Right ventricle myocardium superior (tissue), 1 donor: ENCODE measurements at regions not wholly inside any gene's neighbourhood (a gene's known extent, or its start where the extent isn't known, plus 50 kb on each side); places are given as distances from the start of the nearest gene placed in this dataset.

Experiments used
- ATAC-seq: fragments of 200-7000 bp; cut with Tn5 transposase; one replicate; pipeline ENCODE4 v1.9.1; 2020; ENCODE audit warnings: mild to moderate bottlenecking; ENCODE audit not compliant: poor library complexity
- DNase-seq: peaks from one replicate; pipeline ENCODE4 v3.0.0-alpha.2; 2020
- intact Hi-C: fragments of 100-400 bp; cut with DNase I; formaldehyde crosslinking; loops from one replicate; pipeline ENCODE4 v1.11.2; 2022
- donor health status: DM: no; HTN: yes; CAD: no; lungs with severe emphysema.

DNA sequence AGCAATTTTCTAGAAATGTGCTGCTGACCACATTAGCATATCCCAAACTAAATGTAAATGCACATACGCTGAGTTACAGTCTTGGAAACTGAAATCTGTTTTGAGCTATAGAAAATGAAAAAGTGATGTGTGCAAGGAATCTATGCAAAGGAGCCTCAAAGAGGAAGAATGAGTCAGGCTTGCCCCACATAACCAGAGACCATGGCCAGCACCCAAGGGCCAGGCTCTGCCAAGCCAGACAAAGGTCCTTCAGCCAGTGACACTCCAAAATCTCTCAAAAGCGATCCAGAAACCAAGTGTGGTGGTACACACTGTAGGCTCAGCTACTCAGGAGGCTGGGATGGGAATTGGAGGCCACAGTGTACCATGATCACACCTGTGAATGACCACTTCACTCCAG, 195.2 kb downstream of the TOMM20 start:
- peak; percentile 75 for ATAC-seq
- peak; percentile 81 for DNase-seq
- intact Hi-C loops: no loop called here

DNA sequence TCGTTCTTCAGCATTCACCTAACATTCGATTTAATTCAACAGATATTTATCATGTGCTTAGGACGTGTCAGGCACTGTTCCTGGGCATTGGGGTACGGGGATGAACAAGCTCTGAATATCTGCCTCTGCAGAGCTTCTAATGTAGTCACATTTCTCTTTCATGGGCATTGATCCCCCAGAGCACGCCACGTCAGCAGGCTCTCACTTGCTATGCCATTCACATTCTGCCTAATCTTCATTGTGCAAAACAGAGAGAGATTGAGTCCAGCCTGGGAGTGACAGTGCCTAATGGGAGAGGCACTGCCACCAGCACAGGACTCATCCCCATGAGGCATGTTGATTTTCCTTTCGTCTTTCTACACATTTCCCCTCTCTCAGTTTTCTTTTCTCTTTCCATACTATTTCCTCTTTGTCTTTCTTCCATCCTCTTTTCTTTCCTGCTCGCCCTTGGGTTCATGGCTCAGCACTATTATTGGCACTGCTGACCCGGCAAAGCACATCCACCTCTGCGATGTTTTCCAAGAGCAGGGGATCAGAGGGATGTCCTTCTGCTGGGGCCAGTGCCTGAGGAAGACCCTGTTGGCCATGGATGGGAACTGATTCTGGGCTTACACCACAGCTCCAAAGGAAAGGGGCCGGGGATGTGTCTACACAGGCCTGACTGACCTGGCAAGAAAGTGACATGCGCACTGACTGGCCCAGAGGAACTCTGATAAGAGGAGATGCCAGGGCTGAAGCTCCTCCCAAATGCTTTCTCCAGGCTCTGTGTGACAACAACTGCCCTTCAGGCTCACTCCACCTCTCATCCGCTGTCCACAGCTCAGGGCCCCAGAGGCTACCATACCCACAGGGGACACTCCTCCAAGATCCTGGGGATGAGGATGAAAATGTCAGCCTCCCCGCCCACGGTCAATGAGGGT, 195.9 kb downstream of the TOMM20 start:
- ATAC-seq: peak; percentile 82
- intact Hi-C loops: no loop called here
- DNase-seq: peak; percentile 60

DNA sequence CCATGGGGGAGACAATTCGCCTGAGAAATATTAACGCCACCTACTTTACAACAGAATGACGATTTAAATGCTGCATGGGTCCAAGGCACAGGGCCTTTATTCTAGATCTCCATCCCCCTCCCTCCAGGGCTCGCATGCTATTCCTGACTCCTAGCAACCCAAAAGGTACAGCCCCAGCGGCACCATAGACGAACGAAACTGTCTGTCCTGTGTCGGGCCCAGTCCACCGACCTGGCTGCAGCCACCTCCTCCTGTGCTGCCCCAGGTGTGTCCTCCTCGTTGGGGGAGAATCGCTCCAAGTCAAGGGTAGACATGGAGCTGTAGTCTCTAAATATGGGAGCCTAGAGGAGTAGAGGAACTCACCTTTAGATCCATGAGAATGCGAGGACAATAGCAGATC, 196.5 kb downstream of the TOMM20 start:
- DNase-seq (no peak), ATAC-seq (no peak)
- intact Hi-C loops: no loop called here

DNA sequence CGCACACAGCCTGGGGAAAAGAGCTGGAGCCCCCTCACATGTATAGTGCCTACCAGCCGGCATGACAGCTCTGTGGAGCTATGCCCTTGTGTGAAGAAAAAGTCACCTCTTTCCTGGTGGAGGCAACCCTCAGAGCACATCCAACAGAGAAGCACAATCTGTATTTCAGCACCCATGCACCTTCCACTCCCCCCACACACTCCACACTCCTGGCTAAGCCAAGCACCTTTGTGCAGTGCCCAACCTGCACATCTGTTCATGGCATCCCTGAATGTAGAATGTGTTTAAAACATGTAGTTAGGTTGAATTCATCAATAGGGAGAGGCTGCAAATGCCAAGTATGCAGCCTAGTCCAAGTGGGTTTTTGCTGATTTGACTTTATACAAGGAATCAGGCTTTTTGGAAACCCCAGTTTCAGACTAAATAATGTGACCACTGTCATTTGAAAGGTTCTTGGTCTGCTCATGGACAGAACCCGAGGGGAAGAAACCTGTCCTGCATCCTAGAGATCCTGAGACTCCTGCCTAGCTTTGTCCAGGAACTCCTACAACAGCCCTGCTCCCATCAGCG, 197.1 kb downstream of the TOMM20 start:
- ATAC-seq (no peak), DNase-seq (no peak)
- intact Hi-C loops: no loop called here

DNA sequence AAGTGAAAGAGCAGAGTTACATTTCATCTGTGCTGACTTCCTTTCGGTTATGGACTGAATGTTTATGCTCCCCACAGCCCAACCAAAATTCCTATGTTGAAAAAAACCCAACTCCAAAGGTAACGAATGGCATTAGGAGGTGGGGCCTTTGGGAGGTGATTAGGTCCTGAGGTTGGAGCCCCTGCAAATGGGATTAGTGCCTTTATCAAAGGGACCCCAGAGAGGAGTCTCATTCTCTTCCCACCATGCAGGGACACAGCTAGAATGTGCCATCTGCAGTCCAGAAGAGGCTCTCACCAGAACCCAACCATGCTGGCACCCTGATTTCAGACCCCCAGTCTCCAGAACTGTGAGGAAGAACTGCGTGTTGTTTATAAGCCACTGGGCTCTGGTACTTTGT, 199.3 kb downstream of the TOMM20 start:
- ATAC-seq (no peak), DNase-seq (no peak)
- intact Hi-C loops: no loop called here

DNA sequence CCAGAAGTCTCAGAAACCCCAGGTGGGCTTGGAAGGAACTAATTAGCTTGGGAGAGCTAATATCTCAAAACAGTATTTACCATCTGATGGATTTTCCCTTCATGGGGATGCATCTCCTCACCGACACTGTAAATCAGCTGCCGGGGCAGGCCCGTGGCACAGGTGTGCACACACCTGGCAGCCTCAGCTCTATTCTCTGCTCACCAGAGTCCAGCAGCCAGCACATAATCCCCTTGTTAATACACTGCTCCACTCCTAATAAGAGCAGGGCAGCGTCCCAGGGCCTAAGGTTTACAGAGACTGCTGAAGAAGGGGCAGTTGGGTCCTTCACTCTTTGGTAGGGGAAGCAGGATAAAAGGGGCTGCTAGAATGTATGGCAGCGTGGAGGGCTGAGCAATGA, 200.0 kb downstream of the TOMM20 start:
- DNase-seq: no peak
- intact Hi-C loops: no loop called here
- no peak for ATAC-seq

DNA sequence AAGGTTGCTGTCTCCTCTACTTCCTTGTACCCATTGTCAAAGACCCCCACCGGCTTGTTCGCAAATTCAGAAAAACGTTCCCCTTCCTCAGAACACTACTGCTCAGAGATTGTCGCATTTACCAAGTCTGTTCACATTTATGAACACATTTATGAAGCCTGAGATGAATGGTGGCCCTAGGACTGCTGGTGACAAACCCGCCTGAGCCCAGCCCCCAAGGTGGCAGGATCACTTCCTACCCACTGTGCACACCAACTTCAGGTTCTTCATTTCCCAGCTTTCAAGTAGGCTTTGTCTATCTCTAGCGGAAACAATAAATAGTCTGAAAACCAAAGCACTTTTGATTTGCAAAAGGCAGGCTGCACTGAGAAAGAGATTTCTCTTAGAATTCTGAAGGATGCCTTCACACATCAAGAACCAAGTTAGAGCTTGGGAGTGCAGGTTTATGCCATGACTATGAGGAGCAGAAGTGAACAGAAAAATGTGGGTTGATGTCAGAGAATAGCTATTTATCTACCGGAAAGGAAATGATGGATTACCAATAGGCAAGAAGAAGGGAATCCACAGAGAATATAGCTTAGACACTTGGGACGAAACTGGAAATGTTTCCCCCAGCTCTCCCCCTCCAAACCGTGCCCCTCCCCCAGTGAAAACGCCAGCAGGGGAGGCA, 200.5 kb downstream of the TOMM20 start:
- intact Hi-C loops: no loop called here
- DNase-seq (no peak), ATAC-seq (no peak)

DNA sequence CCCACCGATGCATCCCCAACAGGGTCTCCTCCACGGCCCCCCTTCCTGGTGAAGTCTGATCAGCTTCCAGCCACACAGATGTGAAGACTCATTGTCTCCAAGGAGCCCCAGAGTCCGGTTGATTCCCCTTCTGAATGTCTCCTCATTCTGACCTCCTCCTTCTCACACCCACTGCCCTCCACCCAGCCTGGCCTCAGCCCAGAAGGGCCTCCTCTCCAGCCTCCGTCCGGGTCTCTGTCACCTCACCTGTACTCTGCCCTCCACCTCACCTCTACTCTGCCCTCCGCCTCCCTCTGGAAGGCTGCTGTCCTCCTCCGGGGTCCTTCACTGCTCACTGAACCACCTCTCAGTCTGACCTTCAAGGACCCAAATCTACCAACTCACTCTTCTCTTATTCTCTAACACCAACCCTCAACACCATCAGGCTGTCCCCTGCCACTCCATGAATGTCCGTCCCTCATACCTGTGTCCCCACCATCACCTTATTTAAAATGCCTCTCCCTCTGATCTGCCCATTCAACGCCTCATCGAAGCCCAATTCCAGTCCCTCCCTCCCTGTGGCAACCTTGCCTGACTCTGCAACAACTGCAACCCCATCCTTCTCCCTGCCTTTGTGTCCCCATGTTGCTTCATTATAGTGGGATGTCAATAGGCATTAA, 201.2 kb downstream of the TOMM20 start:
- ATAC-seq (no peak), DNase-seq (no peak)
- intact Hi-C loops: no loop called here

DNA sequence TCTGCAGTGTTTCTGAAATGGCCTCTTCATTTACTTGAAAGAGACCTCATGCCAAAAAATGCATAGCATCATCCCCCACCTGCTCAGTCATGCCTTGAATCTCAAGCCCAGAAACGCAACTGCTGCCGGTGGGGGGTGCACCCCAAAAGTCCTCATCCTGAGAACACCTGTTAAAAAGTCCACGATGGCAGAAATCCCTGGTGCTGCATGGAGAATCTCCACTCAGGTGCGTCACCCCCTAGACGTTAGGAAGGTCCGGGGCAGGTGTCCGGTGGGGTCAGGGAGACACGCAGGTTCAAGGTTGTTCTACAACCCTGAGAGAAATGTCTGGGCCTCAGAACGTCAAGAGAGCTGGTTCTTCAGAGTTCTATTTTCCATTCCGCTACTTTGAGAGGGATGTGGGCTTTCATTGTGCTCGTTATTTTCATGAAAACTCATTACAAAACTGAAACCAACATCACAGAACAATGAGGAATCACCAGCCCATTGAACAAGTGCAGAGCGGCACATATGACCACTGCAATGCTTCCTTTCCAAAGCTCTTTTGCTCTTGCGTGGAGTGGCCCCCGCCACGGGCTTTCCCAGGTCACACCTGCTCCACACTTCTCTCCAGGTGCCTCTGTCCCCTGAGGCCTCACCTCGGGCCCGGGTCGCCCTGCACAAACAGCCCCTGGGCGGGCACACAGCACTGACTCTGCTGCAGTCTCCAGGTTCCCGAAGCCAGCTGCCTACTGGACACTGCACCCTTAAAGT, 201.9 kb downstream of the TOMM20 start:
- ATAC-seq (peak; percentile 13), DNase-seq (no peak)
- intact Hi-C loops: no loop called here

DNA sequence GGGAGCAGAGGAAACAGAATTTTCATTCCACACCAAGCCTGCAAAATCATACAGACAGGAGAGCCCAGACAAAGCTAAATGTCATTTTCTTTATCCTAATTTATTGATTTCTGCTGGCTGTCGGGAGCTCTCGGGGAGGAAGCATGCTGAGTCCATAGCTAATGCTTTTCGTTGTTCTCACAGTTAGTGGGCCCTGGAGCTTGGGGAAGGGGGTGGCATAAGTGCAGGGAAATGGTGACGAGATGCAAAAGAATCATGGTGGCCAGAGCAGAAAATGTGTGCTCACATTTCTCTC, 202.4 kb downstream of the TOMM20 start:
- DNase-seq: no peak
- intact Hi-C loops: no loop called here
- ATAC-seq: peak; percentile 5

DNA sequence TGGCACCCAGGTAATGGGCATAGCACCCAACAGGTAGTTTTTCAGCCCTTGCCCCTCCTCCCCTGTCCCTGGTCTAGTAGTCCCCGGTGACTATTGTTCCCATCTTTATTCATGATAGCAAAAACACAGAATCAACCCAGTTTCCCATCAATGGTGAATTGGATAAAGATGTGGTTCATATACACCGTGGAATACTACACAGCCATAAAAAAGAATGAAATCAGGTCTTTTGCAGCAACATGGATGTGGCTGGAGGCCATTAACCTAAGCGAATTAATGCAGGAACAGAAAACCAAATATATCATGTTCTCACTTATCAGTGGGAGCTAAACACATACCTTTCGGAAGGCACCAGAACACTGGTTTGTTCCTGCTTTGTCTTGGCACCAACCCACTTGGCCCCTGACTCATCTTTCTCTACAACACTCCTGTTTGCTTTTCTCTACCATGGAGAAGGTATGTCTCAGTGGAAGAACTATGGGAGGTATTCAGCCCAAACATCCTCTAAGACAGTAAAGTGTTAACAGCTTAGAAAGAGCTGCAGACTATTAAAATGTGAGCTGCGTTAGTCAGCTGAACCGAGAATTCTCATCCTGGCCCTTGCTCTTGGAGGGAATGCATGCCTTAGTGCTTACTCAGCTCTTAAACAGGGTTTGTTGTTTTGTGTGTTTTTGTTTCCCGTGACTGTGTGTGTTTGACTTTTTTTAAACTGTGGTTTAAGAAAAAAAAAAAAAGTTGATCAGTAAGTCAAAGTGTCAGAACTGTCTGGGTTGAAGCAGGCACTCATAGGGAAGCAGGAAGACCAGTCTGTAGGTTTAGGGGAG, 203.0 kb downstream of the TOMM20 start:
- intact Hi-C loops: no loop called here
- DNase-seq (no peak), ATAC-seq (peak; percentile 60)

DNA sequence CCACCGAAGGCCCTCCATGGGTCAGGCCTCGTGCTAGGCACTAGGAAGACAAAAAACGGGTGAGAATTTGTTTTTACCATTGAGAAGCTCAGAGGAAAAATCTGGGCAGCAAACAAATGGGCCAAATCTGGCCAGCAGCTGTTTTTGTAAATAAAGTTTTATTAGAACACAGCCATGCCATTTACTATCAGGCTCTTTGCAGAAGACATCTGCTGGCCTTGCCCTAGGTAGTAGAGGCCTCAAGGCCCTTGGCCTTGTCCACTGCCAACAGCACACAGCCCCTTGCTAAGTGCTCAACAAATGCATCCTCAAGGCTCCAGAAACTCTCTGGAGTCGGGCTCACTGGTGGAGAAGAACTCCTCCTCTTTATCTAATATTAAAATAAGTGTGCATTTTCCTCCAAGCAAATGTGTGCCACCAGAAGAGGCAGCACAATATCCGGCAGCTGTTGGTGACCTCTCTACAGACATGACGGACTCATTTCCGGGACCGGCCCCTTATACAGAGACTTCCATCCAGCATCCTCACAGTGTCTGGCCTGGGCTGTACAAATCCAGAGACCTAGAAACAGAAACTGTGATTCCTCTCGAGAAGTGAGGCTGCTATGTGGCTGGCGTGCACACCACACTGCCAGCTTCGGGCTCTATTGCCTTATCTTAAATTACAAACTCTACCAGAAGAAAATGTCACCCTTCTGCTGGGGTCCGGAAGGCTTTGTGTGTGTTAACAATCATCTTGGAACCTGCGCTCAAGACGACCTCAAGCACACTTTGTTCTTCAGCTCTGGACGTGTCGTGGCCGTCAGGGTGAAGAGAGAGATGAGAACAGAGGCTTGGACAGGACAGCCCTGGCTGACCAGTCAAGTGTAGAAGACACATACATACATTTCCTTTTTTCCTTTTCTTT, 203.9 kb downstream of the TOMM20 start:
- ATAC-seq (no peak), DNase-seq (no peak)
- intact Hi-C loops: no loop called here

DNA sequence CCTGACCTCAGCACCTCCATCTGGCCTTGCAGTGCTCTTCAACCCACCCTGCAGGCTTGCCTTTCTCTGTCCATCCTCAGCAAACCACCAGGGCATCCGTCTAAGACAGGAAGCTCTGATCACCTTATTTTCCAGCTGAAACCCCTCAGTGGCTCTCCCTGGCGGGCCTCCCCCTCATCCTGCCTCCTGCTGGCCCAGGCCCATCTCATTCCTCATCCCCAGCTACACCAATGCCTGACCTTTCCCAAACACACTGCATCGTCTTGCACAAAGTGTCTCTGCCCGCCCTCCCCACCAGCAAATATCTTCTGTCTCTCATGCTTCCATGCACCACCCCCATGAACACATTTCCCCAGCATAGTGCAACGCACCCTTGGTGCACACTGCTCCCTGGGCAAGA, 205.0 kb downstream of the TOMM20 start:
- ATAC-seq (no peak), DNase-seq (no peak)
- intact Hi-C loops: no loop called here

DNA sequence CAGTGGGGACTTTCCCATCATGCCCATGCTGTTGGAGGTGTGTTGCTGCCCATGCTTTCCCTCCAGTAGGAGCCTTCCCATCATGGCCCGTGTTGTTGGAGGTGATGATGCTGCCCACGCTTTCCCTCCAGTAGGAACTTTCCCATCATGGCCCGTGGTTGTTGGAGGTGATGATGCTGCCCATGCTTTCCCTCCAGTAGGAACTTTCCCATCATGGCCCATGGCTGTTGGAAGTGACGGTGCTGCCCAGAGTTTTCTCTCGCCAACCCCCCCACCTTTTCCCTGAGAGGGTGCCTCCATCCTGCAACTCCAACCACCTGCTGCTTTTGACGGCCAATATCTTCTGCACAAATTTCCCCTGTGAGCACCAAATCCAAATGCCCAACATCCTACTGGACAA, 205.7 kb downstream of the TOMM20 start:
- ATAC-seq (no peak), DNase-seq (no peak)
- intact Hi-C loops: no loop called here

DNA sequence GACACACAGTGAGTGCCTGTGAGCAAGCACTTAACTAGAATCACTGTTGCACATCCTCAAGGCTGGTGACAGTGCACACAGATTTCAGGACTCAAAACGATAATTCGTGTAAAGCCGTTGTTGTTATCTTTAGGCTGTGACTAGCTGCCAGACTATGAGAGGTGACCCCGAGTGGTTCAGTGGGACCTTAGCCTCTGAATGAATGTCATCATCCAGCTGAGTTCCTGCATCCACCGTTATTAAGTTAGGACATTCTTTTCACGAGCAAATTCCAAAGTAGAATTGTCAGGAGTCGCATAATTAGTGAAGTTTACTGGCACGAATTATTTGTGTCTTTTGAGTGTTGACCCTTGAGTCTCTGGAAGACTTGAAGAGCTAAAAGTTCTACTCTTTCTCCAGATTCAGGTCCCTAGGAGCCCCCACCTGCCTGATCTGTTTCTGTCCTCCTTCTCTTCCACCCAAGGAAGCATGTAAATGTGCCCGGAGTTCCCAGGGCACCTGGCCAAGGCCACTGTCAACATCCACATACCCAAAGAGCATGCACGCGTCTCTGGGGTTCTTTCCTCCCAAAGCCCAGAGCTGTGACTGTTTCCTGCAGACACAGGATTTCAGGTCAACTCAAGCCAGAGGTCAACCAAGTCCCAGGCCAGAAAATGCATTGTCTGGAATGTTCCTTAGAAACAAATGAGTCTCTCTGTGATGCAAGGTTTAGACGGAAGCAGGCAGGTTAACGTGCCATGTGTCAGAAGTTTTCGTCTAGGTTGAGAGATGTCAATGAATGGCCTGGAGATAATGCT, 207.2 kb downstream of the TOMM20 start:
- ATAC-seq (no peak), DNase-seq (peak; percentile 64)
- intact Hi-C loops: no loop called here

DNA sequence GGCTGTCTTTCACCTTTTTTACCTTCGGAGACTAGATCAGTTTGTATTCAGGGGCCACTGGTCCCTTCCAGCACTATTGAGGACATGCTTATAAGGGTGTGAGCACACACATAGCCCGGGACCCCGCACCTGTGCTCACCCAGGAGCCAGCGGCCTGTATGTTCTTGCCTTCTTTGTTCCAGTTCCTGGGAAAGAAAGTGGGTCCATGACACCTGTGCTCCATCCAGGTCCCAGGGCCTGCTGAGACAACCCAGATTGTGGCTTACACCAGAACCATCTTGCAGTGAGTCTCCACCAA, 207.8 kb downstream of the TOMM20 start:
- DNase-seq (no peak), ATAC-seq (no peak)
- intact Hi-C loops: no loop called here
